Daoy (cell line): ENCODE measurements at regions not wholly inside any gene's neighbourhood (a gene's known extent, or its start where the extent isn't known, plus 50 kb on each side); places are given as distances from the start of the nearest gene placed in this dataset.
"Not testable (repeated sequence)": the region's sequence is repeated elsewhere in the genome, so short reads cannot be mapped to it uniquely, and the experiment has no call there.

ENCODE experiments used
- DNase-seq: peaks from one replicate; pipeline ENCODE4 v3.0.0-alpha.2; 2015; ENCODE audit warnings: low read depth

- DNase-seq, result no peak
Measured at GRCh38 chr2:52542297-52542696, 1225.3 kb upstream of the CHAC2 start.

- no peak for DNase-seq
Measured at GRCh38 chr2:52539026-52539970, 1228.3 kb upstream of the CHAC2 start.

- no peak for DNase-seq
Measured at GRCh38 chr2:52537588-52537987, 1230.0 kb upstream of the CHAC2 start.

- no peak for DNase-seq
Measured at GRCh38 chr2:52536929-52537460, 1230.6 kb upstream of the CHAC2 start.

- DNase-seq, result no peak
Measured at GRCh38 chr2:52532956-52533355, 1234.6 kb upstream of the CHAC2 start.

GRCh38 chr2:52526735-52527134, 1240.9 kb upstream of the CHAC2 start:
- DNase-seq, result no peak

- no peak for DNase-seq
Measured at GRCh38 chr2:52520644-52521043, 1247.0 kb upstream of the CHAC2 start.

GRCh38 chr2:52518678-52519077, 1248.9 kb upstream of the CHAC2 start:
- no peak for DNase-seq

GRCh38 chr2:52512760-52513159, 1254.8 kb upstream of the CHAC2 start:
- no peak for DNase-seq

GRCh38 chr2:52510432-52510831, 1257.2 kb upstream of the CHAC2 start:
- DNase-seq, result no peak

- no peak for DNase-seq
Measured at GRCh38 chr2:52502476-52502860, 1265.1 kb upstream of the CHAC2 start.

GRCh38 chr2:52501715-52502475, 1265.7 kb upstream of the CHAC2 start:
- DNase-seq, result no peak

- DNase-seq, result no peak
Measured at GRCh38 chr2:52500561-52500960, 1267.0 kb upstream of the CHAC2 start.

- no peak for DNase-seq
Measured at GRCh38 chr2:52498077-52498750, 1269.4 kb upstream of the CHAC2 start.

GRCh38 chr2:52495816-52496215, 1271.8 kb upstream of the CHAC2 start:
- no peak for DNase-seq

- DNase-seq, result no peak
Measured at GRCh38 chr2:52477166-52477565, 1290.4 kb upstream of the CHAC2 start.

GRCh38 chr2:52475590-52475989, 1292.0 kb upstream of the CHAC2 start:
- DNase-seq, result no peak

- no peak for DNase-seq
Measured at GRCh38 chr2:52474091-52474490, 1293.5 kb upstream of the CHAC2 start.

- DNase-seq, result no peak
Measured at GRCh38 chr2:52473526-52473925, 1294.1 kb upstream of the CHAC2 start.

GRCh38 chr2:52470457-52470856, 1297.1 kb upstream of the CHAC2 start:
- DNase-seq, result not testable (repeated sequence)

- no peak for DNase-seq
Measured at GRCh38 chr2:52467189-52467588, 1300.4 kb upstream of the CHAC2 start.

- no peak for DNase-seq
Measured at GRCh38 chr2:52465287-52465686, 1302.3 kb upstream of the CHAC2 start.
